ENCODE measurements at regions not wholly inside any gene's neighbourhood (a gene's known extent, or its start where the extent isn't known, plus 50 kb on each side); places are given as distances from the start of the nearest gene placed in this dataset.
A peak's percentile ranks its signal among the peaks of the same experiment; 100 is the strongest.

DNA sequence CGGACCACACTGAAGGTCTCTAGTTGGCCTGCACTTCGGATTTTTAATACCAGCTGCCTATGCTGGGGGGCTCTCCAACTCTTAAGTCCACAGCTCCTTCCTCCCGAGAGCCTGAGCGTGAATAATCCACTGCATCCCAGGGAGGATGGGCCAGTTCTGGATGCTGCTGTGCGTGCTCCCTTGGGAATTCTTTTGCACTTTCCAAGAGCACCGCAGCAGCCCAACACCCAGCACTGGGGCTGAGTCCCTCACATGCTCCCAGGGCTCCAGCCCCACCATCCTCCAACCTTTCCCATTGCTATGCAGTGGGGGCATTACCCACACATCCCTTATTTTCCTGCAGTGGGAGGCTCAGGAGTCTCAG is 136.4 kb upstream of the IQSEC1 start:
- no peaks in the 10 kb centered on the region for H3K4me1 Mint-ChIP-seq (ENCODE audit: unreplicated experiment)
- no peaks in the 10 kb centered on the region for H3K9me3 Mint-ChIP-seq (ENCODE audit: unreplicated experiment)
- no peak for DNase-seq (ENCODE audit: low spot score)
- H3K27me3 Mint-ChIP-seq (ENCODE audit: unreplicated experiment) = peaks cover 12% of the 10 kb centered on the region
- TF ChIP-seq, protein P1, sequence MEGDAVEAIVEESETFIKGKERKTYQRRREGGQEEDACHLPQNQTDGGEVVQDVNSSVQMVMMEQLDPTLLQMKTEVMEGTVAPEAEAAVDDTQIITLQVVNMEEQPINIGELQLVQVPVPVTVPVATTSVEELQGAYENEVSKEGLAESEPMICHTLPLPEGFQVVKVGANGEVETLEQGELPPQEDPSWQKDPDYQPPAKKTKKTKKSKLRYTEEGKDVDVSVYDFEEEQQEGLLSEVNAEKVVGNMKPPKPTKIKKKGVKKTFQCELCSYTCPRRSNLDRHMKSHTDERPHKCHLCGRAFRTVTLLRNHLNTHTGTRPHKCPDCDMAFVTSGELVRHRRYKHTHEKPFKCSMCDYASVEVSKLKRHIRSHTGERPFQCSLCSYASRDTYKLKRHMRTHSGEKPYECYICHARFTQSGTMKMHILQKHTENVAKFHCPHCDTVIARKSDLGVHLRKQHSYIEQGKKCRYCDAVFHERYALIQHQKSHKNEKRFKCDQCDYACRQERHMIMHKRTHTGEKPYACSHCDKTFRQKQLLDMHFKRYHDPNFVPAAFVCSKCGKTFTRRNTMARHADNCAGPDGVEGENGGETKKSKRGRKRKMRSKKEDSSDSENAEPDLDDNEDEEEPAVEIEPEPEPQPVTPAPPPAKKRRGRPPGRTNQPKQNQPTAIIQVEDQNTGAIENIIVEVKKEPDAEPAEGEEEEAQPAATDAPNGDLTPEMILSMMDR (IDR thresholded peaks at IDR 0.05; ENCODE audit: unreplicated experiment) = no peak
- H3K36me3 Mint-ChIP-seq (ENCODE audit: low read depth, unreplicated experiment) = peaks cover 4% of the 10 kb centered on the region
- no peak overlapping the region for H3K4me3 Mint-ChIP-seq (ENCODE audit: unreplicated experiment)
- H3K27ac Mint-ChIP-seq (ENCODE audit: unreplicated experiment) = no peak overlapping the region

DNA sequence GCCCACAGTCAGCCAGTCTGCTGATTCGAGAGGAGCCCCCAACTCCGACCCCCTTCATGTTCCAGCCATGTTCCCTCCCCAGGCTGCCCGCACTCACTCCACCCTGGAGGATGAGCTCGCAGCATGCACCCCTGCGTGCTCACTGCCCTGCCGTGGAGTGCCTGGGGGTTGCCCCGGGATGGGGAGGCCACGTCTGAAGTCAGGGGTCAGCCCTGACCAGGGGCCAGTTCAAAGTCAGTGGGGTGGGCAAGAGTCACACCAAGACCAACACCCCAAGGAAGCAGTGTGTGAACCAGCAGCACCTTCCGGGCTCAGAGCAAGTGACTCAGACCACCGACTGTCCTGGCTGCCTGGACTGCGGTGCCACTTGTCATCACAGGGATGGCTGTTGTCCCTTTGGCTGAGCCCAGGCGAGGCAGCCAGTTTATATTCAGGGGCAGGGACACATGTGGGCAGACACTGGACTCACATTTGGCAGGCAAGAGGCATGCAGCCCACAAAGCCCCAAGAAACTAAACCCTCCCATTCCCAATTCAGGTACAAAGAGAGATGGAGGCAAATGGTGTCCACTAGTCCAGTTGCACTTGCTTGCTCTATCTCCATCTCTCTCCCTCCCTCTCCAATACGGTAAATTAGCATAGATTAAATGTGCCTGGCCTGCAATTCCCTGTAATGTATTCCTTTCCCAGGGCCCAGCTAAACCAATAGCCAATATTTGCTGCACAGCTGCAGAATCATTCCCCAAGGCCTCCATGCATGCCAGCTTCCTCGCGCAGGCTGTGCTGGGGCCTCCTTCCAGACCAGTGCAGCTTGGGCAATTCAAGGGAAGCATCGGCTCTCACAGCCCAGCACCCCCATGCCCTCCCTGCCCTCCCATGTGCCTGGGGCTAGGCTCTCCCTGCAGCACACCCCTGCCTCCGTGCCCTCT is 135.7 kb upstream of the IQSEC1 start:
- no peak overlapping the region for H3K27ac Mint-ChIP-seq (ENCODE audit: unreplicated experiment)
- TF ChIP-seq, protein P1 (IDR thresholded peaks at IDR 0.05; ENCODE audit: unreplicated experiment) = no peak
- H3K36me3 Mint-ChIP-seq (ENCODE audit: low read depth, unreplicated experiment) = peaks cover 4% of the 10 kb centered on the region
- no peaks in the 10 kb centered on the region for H3K4me1 Mint-ChIP-seq (ENCODE audit: unreplicated experiment)
- H3K9me3 Mint-ChIP-seq (ENCODE audit: unreplicated experiment) = no peaks in the 10 kb centered on the region
- peaks cover 12% of the 10 kb centered on the region for H3K27me3 Mint-ChIP-seq (ENCODE audit: unreplicated experiment)
- no peak overlapping the region for H3K4me3 Mint-ChIP-seq (ENCODE audit: unreplicated experiment)
- DNase-seq (ENCODE audit: low spot score) = no peak

DNA sequence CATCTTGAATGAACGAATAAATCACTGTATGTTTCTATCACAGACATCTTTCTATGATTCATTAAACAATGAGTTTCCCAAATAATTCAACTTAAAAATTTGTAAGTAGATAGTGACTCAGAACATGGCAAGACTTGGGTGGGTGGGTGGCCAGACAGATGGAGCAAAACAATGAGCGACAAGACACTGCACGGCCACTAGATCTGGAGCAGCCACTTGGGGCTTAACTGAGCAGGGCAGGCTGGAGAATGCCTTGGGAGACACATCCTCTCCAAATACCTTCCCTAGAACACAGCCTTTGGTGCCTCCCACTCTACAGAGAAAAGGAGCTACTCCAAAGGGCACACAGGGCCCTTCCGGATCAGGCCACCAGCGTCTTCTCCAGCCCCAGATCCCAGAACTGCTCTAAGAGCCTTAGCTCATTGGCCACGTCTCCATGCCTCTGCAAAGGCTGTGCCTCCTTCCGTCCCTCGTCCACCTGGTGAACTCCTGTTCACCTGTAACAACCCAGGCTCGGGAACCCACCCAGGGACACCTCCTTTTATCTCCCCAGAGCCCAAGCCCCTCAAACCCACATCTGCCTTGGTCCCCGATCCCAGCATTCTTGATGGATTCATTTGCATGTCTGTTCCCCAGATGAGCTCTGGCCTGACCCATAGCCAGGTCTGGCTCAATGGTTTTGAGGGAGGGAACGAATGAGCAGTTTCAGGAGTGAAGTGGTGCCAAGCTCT is 134.9 kb upstream of the IQSEC1 start:
- H3K4me3 Mint-ChIP-seq (ENCODE audit: unreplicated experiment) = peak overlapping the region; percentile 49
- H3K36me3 Mint-ChIP-seq (ENCODE audit: low read depth, unreplicated experiment) = peaks cover 4% of the 10 kb centered on the region
- TF ChIP-seq, protein P1 (IDR thresholded peaks at IDR 0.05; ENCODE audit: unreplicated experiment) = no peak
- no peaks in the 10 kb centered on the region for H3K9me3 Mint-ChIP-seq (ENCODE audit: unreplicated experiment)
- DNase-seq (ENCODE audit: low spot score) = no peak
- H3K4me1 Mint-ChIP-seq (ENCODE audit: unreplicated experiment) = peaks cover 5% of the 10 kb centered on the region
- no peak overlapping the region for H3K27ac Mint-ChIP-seq (ENCODE audit: unreplicated experiment)
- H3K27me3 Mint-ChIP-seq (ENCODE audit: unreplicated experiment) = peaks cover 12% of the 10 kb centered on the region

DNA sequence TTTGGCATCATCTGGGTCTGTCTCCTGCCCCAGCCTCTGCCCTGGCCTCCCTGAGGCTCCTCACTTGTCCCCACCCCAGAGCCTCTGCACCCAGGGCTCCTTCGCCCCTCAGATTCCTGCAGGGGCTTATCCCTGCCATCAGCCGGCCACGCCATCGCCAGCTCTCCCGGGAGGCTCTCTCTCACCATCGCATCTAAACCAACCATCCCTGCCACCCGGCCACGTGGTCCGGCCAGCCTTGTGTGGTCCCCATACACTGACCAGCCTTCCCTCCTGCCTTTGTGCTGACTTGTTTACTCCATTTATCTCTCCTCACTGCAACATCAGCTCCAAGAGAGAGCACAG is 134.3 kb upstream of the IQSEC1 start:
- H3K27ac Mint-ChIP-seq (ENCODE audit: unreplicated experiment) = no peak overlapping the region
- no peak for DNase-seq (ENCODE audit: low spot score)
- peaks cover 8% of the 10 kb centered on the region for H3K4me1 Mint-ChIP-seq (ENCODE audit: unreplicated experiment)
- TF ChIP-seq, protein P1 (IDR thresholded peaks at IDR 0.05; ENCODE audit: unreplicated experiment) = no peak
- no peak overlapping the region for H3K4me3 Mint-ChIP-seq (ENCODE audit: unreplicated experiment)
- H3K36me3 Mint-ChIP-seq (ENCODE audit: low read depth, unreplicated experiment) = peaks cover 4% of the 10 kb centered on the region
- peaks cover 12% of the 10 kb centered on the region for H3K27me3 Mint-ChIP-seq (ENCODE audit: unreplicated experiment)
- no peaks in the 10 kb centered on the region for H3K9me3 Mint-ChIP-seq (ENCODE audit: unreplicated experiment)

Measured in endothelial cell (in vitro differentiated cells).